H1 (cell line): ENCODE measurements at regions not wholly inside any gene's neighbourhood (a gene's known extent, or its start where the extent isn't known, plus 50 kb on each side); places are given as distances from the start of the nearest gene placed in this dataset.

Experiments used
- BACH1 ChIP-seq: IDR thresholded peaks from 2 replicates; pipeline ENCODE4 v1.6.1; 2012; ENCODE audit warnings: low read length, improper control_type of control experiment
- CEBPB ChIP-seq: IDR thresholded peaks from 2 replicates; pipeline ENCODE4 v1.6.1; 2012; ENCODE audit warnings: low read depth, low read length
- CREB1 ChIP-seq: IDR thresholded peaks from 2 replicates; pipeline ENCODE4 v1.6.1; 2012; ENCODE audit warnings: inconsistent platforms
- EZH2 ChIP-seq: fragments of 200-600 bp; sonication (generic); IDR thresholded peaks from 2 replicates; pipeline ENCODE4 v1.7.1; 2012; ENCODE audit warnings: low read depth, mild to moderate bottlenecking, moderate library complexity, low read length, inconsistent platforms; ENCODE audit not compliant: severe bottlenecking
- HDAC2 ChIP-seq, 2 experiments: fragments of 300-600 bp in 1 of 2; sonication (generic) in 1 of 2; IDR thresholded peaks; 2 replicates each; pipeline ENCODE4 v1.6.1; 2011 to 2012; ENCODE audit warnings: low read depth in 2 of 2, low read length in 2 of 2, mild to moderate bottlenecking in 2 of 2, moderate library complexity in 2 of 2, borderline replicate concordance in 1 of 2, inconsistent platforms in 1 of 2
- POLR2A ChIP-seq, 2 experiments: IDR thresholded peaks; 1 replicate in 1 of 2; 2 replicates in 1 of 2; pipeline ENCODE4 v1.6.1; 2011; ENCODE audit warnings: low read depth in 2 of 2, low read length in 2 of 2, mild to moderate bottlenecking in 2 of 2; ENCODE audit errors: control extremely low read depth in 1 of 2
- RAD21 ChIP-seq, 2 experiments: IDR thresholded peaks in 1 of 2; conservative IDR thresholded peaks in 1 of 2; 2 replicates each; pipeline ENCODE4 v1.6.1; 2011; ENCODE audit warnings: low read depth in 2 of 2, low read length in 2 of 2, improper control_type of control experiment in 1 of 2, inconsistent platforms in 1 of 2, mild to moderate bottlenecking in 1 of 2, moderate library complexity in 1 of 2
- RFX5 ChIP-seq: IDR thresholded peaks from 2 replicates; pipeline ENCODE4 v1.6.1; 2011; ENCODE audit warnings: low read depth, low read length, improper control_type of control experiment, borderline replicate concordance
- TF ChIP-seq, protein P1 (sequence below), 3 experiments: IDR thresholded peaks; 1 replicate in 2 of 3; 2 replicates in 1 of 3; pipeline versions ENCODE4 v1.5.1 to v1.6.1; 2011; ENCODE audit warnings: low read length in 3 of 3, mild to moderate bottlenecking in 3 of 3, inconsistent platforms in 2 of 3, low read depth in 1 of 3, moderate library complexity in 1 of 3; ENCODE audit not compliant: insufficient read depth in 1 of 3; ENCODE audit errors: control extremely low read depth in 1 of 3
- TF ChIP-seq, protein P2 (sequence below): IDR thresholded peaks from 2 replicates; pipeline ENCODE4 v1.6.1; 2011; ENCODE audit warnings: low read length, improper control_type of control experiment

DNA sequence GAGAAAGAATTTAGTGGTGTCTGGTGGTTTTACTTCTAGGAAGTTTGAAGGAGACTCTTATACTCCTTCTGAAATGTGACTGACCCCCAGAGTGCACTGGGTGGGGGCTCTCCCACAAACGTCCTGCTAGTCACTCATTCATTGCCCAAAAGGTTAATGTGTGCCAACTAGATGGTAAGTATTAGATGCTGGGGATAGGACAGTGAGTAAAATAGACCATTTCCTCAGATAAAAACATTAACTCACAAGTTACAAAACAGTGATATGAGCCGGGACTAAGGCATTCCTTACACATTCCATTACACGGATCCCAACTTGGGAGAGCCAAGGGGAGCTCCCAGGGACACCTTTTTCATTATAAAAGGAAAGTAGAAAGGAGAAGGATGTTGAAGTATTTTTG, 185.1 kb downstream of the ATXN7L3B start:
- TF ChIP-seq POLR2A (IDR thresholded peaks at IDR 0.05; ENCODE audit: control extremely low read depth in 1 of 2, low read depth in 2 of 2, low read length in 2 of 2) (no peak), HDAC2 (IDR thresholded peaks at IDR 0.05; ENCODE audit: borderline replicate concordance in 1 of 2, low read depth in 2 of 2, low read length in 2 of 2) (no peak), RAD21 (IDR thresholded peaks at IDR 0.05 in 1 of 2, conservative IDR thresholded peaks at IDR 0.05 in 1 of 2; ENCODE audit: low read depth in 2 of 2, low read length in 2 of 2) (no peak), CEBPB (no peak), BACH1 (no peak), CREB1 (no peak), EZH2 (no peak), RFX5 (no peak)
- TF ChIP-seq, protein P1, sequence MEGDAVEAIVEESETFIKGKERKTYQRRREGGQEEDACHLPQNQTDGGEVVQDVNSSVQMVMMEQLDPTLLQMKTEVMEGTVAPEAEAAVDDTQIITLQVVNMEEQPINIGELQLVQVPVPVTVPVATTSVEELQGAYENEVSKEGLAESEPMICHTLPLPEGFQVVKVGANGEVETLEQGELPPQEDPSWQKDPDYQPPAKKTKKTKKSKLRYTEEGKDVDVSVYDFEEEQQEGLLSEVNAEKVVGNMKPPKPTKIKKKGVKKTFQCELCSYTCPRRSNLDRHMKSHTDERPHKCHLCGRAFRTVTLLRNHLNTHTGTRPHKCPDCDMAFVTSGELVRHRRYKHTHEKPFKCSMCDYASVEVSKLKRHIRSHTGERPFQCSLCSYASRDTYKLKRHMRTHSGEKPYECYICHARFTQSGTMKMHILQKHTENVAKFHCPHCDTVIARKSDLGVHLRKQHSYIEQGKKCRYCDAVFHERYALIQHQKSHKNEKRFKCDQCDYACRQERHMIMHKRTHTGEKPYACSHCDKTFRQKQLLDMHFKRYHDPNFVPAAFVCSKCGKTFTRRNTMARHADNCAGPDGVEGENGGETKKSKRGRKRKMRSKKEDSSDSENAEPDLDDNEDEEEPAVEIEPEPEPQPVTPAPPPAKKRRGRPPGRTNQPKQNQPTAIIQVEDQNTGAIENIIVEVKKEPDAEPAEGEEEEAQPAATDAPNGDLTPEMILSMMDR (IDR thresholded peaks at IDR 0.05; ENCODE audit: control extremely low read depth in 1 of 3, insufficient read depth in 1 of 3, low read depth in 1 of 3, low read length in 3 of 3), result no peak
- TF ChIP-seq, protein P2, sequence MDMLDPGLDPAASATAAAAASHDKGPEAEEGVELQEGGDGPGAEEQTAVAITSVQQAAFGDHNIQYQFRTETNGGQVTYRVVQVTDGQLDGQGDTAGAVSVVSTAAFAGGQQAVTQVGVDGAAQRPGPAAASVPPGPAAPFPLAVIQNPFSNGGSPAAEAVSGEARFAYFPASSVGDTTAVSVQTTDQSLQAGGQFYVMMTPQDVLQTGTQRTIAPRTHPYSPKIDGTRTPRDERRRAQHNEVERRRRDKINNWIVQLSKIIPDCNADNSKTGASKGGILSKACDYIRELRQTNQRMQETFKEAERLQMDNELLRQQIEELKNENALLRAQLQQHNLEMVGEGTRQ, result no peak
